ENCODE measurements at regions not wholly inside any gene's neighbourhood (a gene's known extent, or its start where the extent isn't known, plus 50 kb on each side); places are given as distances from the start of the nearest gene placed in this dataset.

DNA sequence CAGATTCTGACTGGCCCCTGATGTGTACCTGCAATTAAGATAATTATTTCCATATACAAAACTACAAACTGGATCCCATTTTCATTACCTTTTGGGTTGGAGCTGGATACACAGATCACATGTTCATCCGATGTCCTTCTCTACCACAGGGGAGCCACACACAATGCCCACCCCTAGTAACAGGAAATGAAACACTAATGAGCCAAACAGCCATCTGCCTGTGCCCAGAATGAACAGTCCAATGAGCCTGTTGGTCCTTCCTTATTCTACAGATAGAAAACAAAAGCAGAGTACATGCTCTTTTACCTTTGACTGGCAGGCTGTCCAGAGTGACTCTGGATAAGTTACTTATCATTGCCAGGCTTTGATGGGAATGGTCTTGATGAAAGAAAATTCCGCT, 68.6 kb downstream of the SIPA1L2 start:
- Histone ChIP-seq H3K27me3 (replicated peaks; ENCODE audit: control insufficient read depth, insufficient read depth, low read length) (no peaks in the 10 kb centered on the region), H3K4me1 (peaks cover 41% of the 10 kb centered on the region), H3K36me3 (ENCODE audit: control insufficient read depth, insufficient read depth, low read length) (no peaks in the 10 kb centered on the region), H3K4me3 (ENCODE audit: low read depth, low read length) (no peak overlapping the region), H3K9me3 (no peaks in the 10 kb centered on the region)
- Mint-ChIP-seq H3K27ac (ENCODE audit: unreplicated experiment) (no peak overlapping the region), H3K4me3 (ENCODE audit: unreplicated experiment) (no peak overlapping the region), H3K27me3 (ENCODE audit: insufficient read depth, unreplicated experiment) (no peaks in the 10 kb centered on the region), H3K4me1 (ENCODE audit: low read depth, unreplicated experiment) (peaks cover 31% of the 10 kb centered on the region), H3K9me3 (ENCODE audit: unreplicated experiment) (no peaks in the 10 kb centered on the region), H3K36me3 (ENCODE audit: insufficient read depth, unreplicated experiment) (peaks cover 3% of the 10 kb centered on the region)
- ChIA-PET CTCF (no interaction called here), POLR2A (no interaction called here)
- no TSS peak for BruUV-seq (replicated peaks)
- DNase-seq, result no peak
- TF ChIP-seq, protein P1, sequence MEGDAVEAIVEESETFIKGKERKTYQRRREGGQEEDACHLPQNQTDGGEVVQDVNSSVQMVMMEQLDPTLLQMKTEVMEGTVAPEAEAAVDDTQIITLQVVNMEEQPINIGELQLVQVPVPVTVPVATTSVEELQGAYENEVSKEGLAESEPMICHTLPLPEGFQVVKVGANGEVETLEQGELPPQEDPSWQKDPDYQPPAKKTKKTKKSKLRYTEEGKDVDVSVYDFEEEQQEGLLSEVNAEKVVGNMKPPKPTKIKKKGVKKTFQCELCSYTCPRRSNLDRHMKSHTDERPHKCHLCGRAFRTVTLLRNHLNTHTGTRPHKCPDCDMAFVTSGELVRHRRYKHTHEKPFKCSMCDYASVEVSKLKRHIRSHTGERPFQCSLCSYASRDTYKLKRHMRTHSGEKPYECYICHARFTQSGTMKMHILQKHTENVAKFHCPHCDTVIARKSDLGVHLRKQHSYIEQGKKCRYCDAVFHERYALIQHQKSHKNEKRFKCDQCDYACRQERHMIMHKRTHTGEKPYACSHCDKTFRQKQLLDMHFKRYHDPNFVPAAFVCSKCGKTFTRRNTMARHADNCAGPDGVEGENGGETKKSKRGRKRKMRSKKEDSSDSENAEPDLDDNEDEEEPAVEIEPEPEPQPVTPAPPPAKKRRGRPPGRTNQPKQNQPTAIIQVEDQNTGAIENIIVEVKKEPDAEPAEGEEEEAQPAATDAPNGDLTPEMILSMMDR (IDR thresholded peaks at IDR 0.05; ENCODE audit: insufficient read depth in 1 of 2, low read depth in 1 of 2, low read length in 1 of 2, severe bottlenecking in 1 of 2, unreplicated experiment in 1 of 2), result no peak
- intact Hi-C loops (cut with micrococcal nuclease; ENCODE audit: unreplicated experiment), result no loop called here

- Histone ChIP-seq H3K9me3 (no peaks in the 10 kb centered on the region), H3K36me3 (ENCODE audit: control insufficient read depth, insufficient read depth, low read length) (no peaks in the 10 kb centered on the region), H3K4me3 (ENCODE audit: low read depth, low read length) (no peak overlapping the region), H3K4me1 (peaks cover 41% of the 10 kb centered on the region), H3K27me3 (replicated peaks; ENCODE audit: control insufficient read depth, insufficient read depth, low read length) (no peaks in the 10 kb centered on the region)
- no TSS peak for BruUV-seq (replicated peaks)
- peaks cover 35% of the 10 kb centered on the region for H3K4me1 Mint-ChIP-seq (ENCODE audit: low read depth, unreplicated experiment)
- DNase-seq, result no peak
- H3K4me3 Mint-ChIP-seq (ENCODE audit: unreplicated experiment), result no peak overlapping the region
- TF ChIP-seq, protein P1 (IDR thresholded peaks at IDR 0.05; ENCODE audit: insufficient read depth in 1 of 2, low read depth in 1 of 2, low read length in 1 of 2, severe bottlenecking in 1 of 2, unreplicated experiment in 1 of 2), result no peak
- H3K27me3 Mint-ChIP-seq (ENCODE audit: insufficient read depth, unreplicated experiment), result no peaks in the 10 kb centered on the region
- peaks cover 6% of the 10 kb centered on the region for H3K36me3 Mint-ChIP-seq (ENCODE audit: insufficient read depth, unreplicated experiment)
- no peaks in the 10 kb centered on the region for H3K9me3 Mint-ChIP-seq (ENCODE audit: unreplicated experiment)
- ChIA-PET POLR2A (no interaction called here), CTCF (no interaction called here)
- H3K27ac Mint-ChIP-seq (ENCODE audit: unreplicated experiment), result no peak overlapping the region
- intact Hi-C loops (cut with micrococcal nuclease; ENCODE audit: unreplicated experiment), result no loop called here
Measured at GRCh38 chr1:232560940-232561339, 69.0 kb downstream of the SIPA1L2 start.

GRCh38 chr1:232558954-232559353, 71.0 kb downstream of the SIPA1L2 start:
- H3K36me3 ChIP-seq (ENCODE audit: control insufficient read depth, insufficient read depth, low read length), result no peaks in the 10 kb centered on the region
- ChIA-PET POLR2A (no interaction called here), CTCF (interaction anchor here (1.2 kb wide), 1 partner anchor 68 kb away, joined by 3 read pairs; no protein-coding TSS in a partner anchor)
- TF ChIP-seq, protein P1 (IDR thresholded peaks at IDR 0.05; ENCODE audit: insufficient read depth in 1 of 2, low read depth in 1 of 2, low read length in 1 of 2, severe bottlenecking in 1 of 2, unreplicated experiment in 1 of 2), result no peak
- Mint-ChIP-seq H3K9me3 (ENCODE audit: unreplicated experiment) (no peaks in the 10 kb centered on the region), H3K27me3 (ENCODE audit: insufficient read depth, unreplicated experiment) (no peaks in the 10 kb centered on the region), H3K4me3 (ENCODE audit: unreplicated experiment) (no peak overlapping the region), H3K4me1 (ENCODE audit: low read depth, unreplicated experiment) (peaks cover 40% of the 10 kb centered on the region), H3K36me3 (ENCODE audit: insufficient read depth, unreplicated experiment) (peaks cover 6% of the 10 kb centered on the region), H3K27ac (ENCODE audit: unreplicated experiment) (no peak overlapping the region)
- no peaks in the 10 kb centered on the region for H3K27me3 ChIP-seq (replicated peaks; ENCODE audit: control insufficient read depth, insufficient read depth, low read length)
- no peaks in the 10 kb centered on the region for H3K9me3 ChIP-seq
- DNase-seq, result no peak
- intact Hi-C loops (cut with micrococcal nuclease; ENCODE audit: unreplicated experiment), result loop anchor here (5.0 to 10.0 kb wide), 2 partner anchors 53 to 174 kb away; no protein-coding TSS in a partner anchor
- H3K4me3 ChIP-seq (ENCODE audit: low read depth, low read length), result no peak overlapping the region
- BruUV-seq (replicated peaks), result no TSS peak
- H3K4me1 ChIP-seq, result peaks cover 58% of the 10 kb centered on the region
